PFSK-1 (cell line): ENCODE measurements at regions not wholly inside any gene's neighbourhood (a gene's known extent, or its start where the extent isn't known, plus 50 kb on each side); places are given as distances from the start of the nearest gene placed in this dataset.

Experiments
- POLR2AphosphoS5 ChIP-seq: IDR thresholded peaks from 2 replicates; pipeline ENCODE4 v1.6.1; 2012; ENCODE audit warnings: low read depth, mild to moderate bottlenecking, control low read depth, low read length, moderate library complexity
- TAF1 ChIP-seq: IDR thresholded peaks from 2 replicates; pipeline ENCODE4 v1.6.1; 2012; ENCODE audit warnings: low read length, control low read depth, borderline replicate concordance; ENCODE audit not compliant: insufficient read depth

DNA sequence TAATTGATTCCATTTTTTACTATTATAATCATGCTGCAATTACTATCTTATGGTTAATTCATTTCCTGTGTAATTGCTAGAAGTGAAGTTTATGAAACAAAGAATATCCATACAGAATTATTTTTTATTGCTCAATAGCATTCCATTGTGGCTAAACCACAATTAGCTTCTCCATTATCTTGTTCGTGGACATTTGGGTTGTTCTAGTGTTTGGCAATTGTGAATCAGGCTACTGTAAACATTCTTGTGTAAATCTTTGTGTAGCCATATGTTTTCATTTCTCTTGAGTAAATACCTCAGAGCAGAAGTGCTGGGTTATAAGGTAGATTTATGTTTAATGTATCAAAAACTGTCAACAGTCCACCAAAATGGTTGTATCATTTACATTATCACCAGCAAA is 341.1 kb downstream of the MAT2B start:
- TF ChIP-seq POLR2AphosphoS5, result no peak
- TF ChIP-seq TAF1, result no peak
